DND-41 (cell line): ENCODE measurements at regions not wholly inside any gene's neighbourhood (a gene's known extent, or its start where the extent isn't known, plus 50 kb on each side); places are given as distances from the start of the nearest gene placed in this dataset.

Experiments
- ATAC-seq: fragments of 200-7000 bp; cut with Tn5 transposase; 3 replicates; pipeline ENCODE4 v1.9.1; 2021; ENCODE audit warnings: low read depth; ENCODE audit not compliant: insufficient read depth
- DNase-seq: peaks from one replicate; pipeline ENCODE4 v3.0.0-alpha.2; 2020
- H2AFZ ChIP-seq: 2 replicates; pipeline ENCODE4 v1.6.0; 2012; ENCODE audit warnings: low read depth, low read length
- H3K27ac ChIP-seq: 2 replicates; pipeline ENCODE4 v1.5.1; 2012; ENCODE audit warnings: low read length, inconsistent platforms
- H3K27me3 ChIP-seq: fragments of 200-600 bp; sonication (generic); 2 replicates; pipeline ENCODE4 v1.6.0; 2012; ENCODE audit warnings: low read length, mild to moderate bottlenecking, inconsistent platforms; ENCODE audit not compliant: insufficient read depth, poor library complexity
- H3K36me3 ChIP-seq: 2 replicates; pipeline ENCODE4 v1.5.1; 2012; ENCODE audit warnings: low read length, inconsistent platforms; ENCODE audit not compliant: insufficient read depth
- H3K4me1 ChIP-seq: 2 replicates; pipeline ENCODE4 v1.5.1; 2012; ENCODE audit warnings: mild to moderate bottlenecking, low read length; ENCODE audit not compliant: insufficient read depth
- H3K4me2 ChIP-seq: 2 replicates; pipeline ENCODE4 v1.6.0; 2012; ENCODE audit warnings: mild to moderate bottlenecking, moderate library complexity, low read length, inconsistent platforms; ENCODE audit not compliant: insufficient read depth
- H3K4me3 ChIP-seq, 2 experiments: fragments of 200-600 bp in 1 of 2; shearing (Covaris generic) in 1 of 2; 2 replicates each; pipeline ENCODE4 v1.5.1; 2012 to 2016; ENCODE audit warnings: inconsistent platforms in 2 of 2, low read length in 2 of 2, mild to moderate bottlenecking in 2 of 2, low read depth in 1 of 2, moderate library complexity in 1 of 2
- H3K79me2 ChIP-seq: 2 replicates; pipeline ENCODE4 v1.6.0; 2012; ENCODE audit warnings: low read length, inconsistent platforms; ENCODE audit not compliant: insufficient read depth
- H3K9ac ChIP-seq: 2 replicates; pipeline ENCODE4 v1.6.0; 2012; ENCODE audit warnings: low read depth, mild to moderate bottlenecking, inconsistent platforms, low read length, moderate library complexity
- H3K9me3 ChIP-seq: 2 replicates; pipeline ENCODE4 v1.5.1; 2012; ENCODE audit warnings: low read length, moderate library complexity, mild to moderate bottlenecking, inconsistent platforms; ENCODE audit not compliant: insufficient read depth, severe bottlenecking
- H4K20me1 ChIP-seq: 2 replicates; pipeline ENCODE4 v1.6.0; 2012; ENCODE audit warnings: low read length; ENCODE audit not compliant: insufficient read depth
- CTCF ChIP-seq: IDR thresholded peaks from 2 replicates; pipeline ENCODE4 v1.5.1; 2012; ENCODE audit warnings: borderline replicate concordance, low read length, moderate library complexity, mild to moderate bottlenecking; ENCODE audit not compliant: poor library complexity, severe bottlenecking; ENCODE audit errors: extremely low read depth
- EZH2 ChIP-seq: IDR thresholded peaks from 3 replicates; pipeline ENCODE4 v1.6.1; 2012; ENCODE audit warnings: borderline replicate concordance, low read depth, mild to moderate bottlenecking, moderate library complexity, low read length, inconsistent platforms; ENCODE audit not compliant: severe bottlenecking

GRCh38 chr6:168136001-168136400 lies 57.0 kb upstream of the FRMD1 start:
- Histone ChIP-seq H3K9me3 (peaks cover 3% of the 10 kb centered on the region), H3K9ac (no peak overlapping the region), H3K4me3 (no peak overlapping the region), H3K36me3 (no peaks in the 10 kb centered on the region), H3K4me1 (no peaks in the 10 kb centered on the region), H3K27me3 (no peaks in the 10 kb centered on the region), H3K27ac (no peak overlapping the region), H4K20me1 (no peaks in the 10 kb centered on the region), H3K4me2 (no peak overlapping the region), H3K79me2 (no peaks in the 10 kb centered on the region), H2AFZ (no peak overlapping the region)
- ATAC-seq (no peak), DNase-seq (no peak)
- TF ChIP-seq CTCF = no peak
- no peak for TF ChIP-seq EZH2

GRCh38 chr6:168134560-168135201 lies 55.7 kb upstream of the FRMD1 start:
- Histone ChIP-seq H2AFZ (no peak overlapping the region), H3K4me1 (no peaks in the 10 kb centered on the region), H4K20me1 (no peaks in the 10 kb centered on the region), H3K79me2 (no peaks in the 10 kb centered on the region), H3K4me2 (no peak overlapping the region), H3K36me3 (no peaks in the 10 kb centered on the region), H3K9me3 (peaks cover 3% of the 10 kb centered on the region), H3K27me3 (no peaks in the 10 kb centered on the region), H3K27ac (no peak overlapping the region), H3K4me3 (no peak overlapping the region), H3K9ac (no peak overlapping the region)
- ATAC-seq (no peak), DNase-seq (no peak)
- no peak for TF ChIP-seq EZH2
- no peak for TF ChIP-seq CTCF

GRCh38 chr6:168133687-168134559 lies 54.9 kb upstream of the FRMD1 start:
- peaks cover 3% of the 10 kb centered on the region for H3K9me3 ChIP-seq
- DNase-seq (no peak), ATAC-seq (no peak)
- no peaks in the 10 kb centered on the region for H4K20me1 ChIP-seq
- H3K4me1 ChIP-seq = no peaks in the 10 kb centered on the region
- no peak overlapping the region for H3K4me3 ChIP-seq
- no peak overlapping the region for H3K9ac ChIP-seq
- no peaks in the 10 kb centered on the region for H3K79me2 ChIP-seq
- no peaks in the 10 kb centered on the region for H3K27me3 ChIP-seq
- H3K4me2 ChIP-seq = no peak overlapping the region
- H2AFZ ChIP-seq = no peak overlapping the region
- TF ChIP-seq EZH2 (no peak), CTCF (no peak)
- H3K36me3 ChIP-seq = no peaks in the 10 kb centered on the region
- H3K27ac ChIP-seq = no peak overlapping the region
